Activated naive CD8-positive, alpha-beta T cell treated with anti-CD3 and anti-CD28 coated beads, Interleukin-2, amount 50 U/mL, for 24 hours (primary cell): ENCODE measurements at regions not wholly inside any gene's neighbourhood (a gene's known extent, or its start where the extent isn't known, plus 50 kb on each side); places are given as distances from the start of the nearest gene placed in this dataset.

Source experiments
- ATAC-seq: fragments of 150-1000 bp; cut with Tn5 transposase; one replicate; pipeline ENCODE4 v1.10.0; 2021
- DNase-seq: peaks from one replicate; pipeline ENCODE4 v3.0.0; 2021
- H3K27ac Mint-ChIP-seq: one replicate; pipeline ENCODE4 v1.8.0; 2021; ENCODE audit warnings: mild to moderate bottlenecking, mixed read lengths
- H3K27me3 Mint-ChIP-seq: one replicate; pipeline ENCODE4 v1.8.0; 2021; ENCODE audit warnings: mixed read lengths
- H3K36me3 Mint-ChIP-seq: one replicate; pipeline ENCODE4 v1.8.0; 2021; ENCODE audit warnings: low read depth, mixed read lengths
- H3K4me1 Mint-ChIP-seq: one replicate; pipeline ENCODE4 v1.8.0; 2021; ENCODE audit warnings: mixed read lengths
- H3K4me3 Mint-ChIP-seq: one replicate; pipeline ENCODE4 v1.8.0; 2021; ENCODE audit warnings: mild to moderate bottlenecking, moderate library complexity, mixed read lengths
- H3K9me3 Mint-ChIP-seq: one replicate; pipeline ENCODE4 v1.8.0; 2021; ENCODE audit warnings: mixed read lengths

- ATAC-seq (no peak), DNase-seq (no peak)
- no peaks in the 10 kb centered on the region for H3K27me3 Mint-ChIP-seq
- H3K27ac Mint-ChIP-seq = no peak overlapping the region
- H3K36me3 Mint-ChIP-seq = no peaks in the 10 kb centered on the region
- H3K9me3 Mint-ChIP-seq = peaks cover 8% of the 10 kb centered on the region
- no peaks in the 10 kb centered on the region for H3K4me1 Mint-ChIP-seq
- H3K4me3 Mint-ChIP-seq = no peak overlapping the region
Measured at GRCh38 chr17:69853541-69854224, 221.3 kb upstream of the KCNJ16 start.

- no peaks in the 10 kb centered on the region for H3K36me3 Mint-ChIP-seq
- H3K9me3 Mint-ChIP-seq = peaks cover 10% of the 10 kb centered on the region
- ATAC-seq = no peak
- H3K27me3 Mint-ChIP-seq = no peaks in the 10 kb centered on the region
- H3K27ac Mint-ChIP-seq = no peak overlapping the region
- DNase-seq = no peak
- H3K4me1 Mint-ChIP-seq = no peaks in the 10 kb centered on the region
- no peak overlapping the region for H3K4me3 Mint-ChIP-seq
Measured at GRCh38 chr17:69854225-69854780, 220.7 kb upstream of the KCNJ16 start.

DNA sequence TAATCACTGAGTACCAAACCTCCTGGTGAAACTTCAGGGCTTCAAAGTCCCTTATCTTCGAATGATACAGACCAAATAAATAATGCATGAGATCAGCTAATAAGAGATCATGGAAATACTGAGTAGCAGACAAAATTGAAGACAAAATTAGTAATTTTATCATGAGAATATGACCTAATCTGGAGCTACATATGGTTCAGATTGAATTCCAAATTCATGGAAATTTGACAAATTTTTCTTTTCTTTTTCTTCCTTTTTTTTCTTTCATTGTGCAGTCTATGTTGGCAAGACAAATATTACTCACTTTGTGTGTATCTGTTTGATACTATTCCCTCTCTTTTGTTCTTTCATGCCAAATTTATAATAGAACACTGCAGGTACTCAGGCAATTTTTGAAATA is 218.1 kb upstream of the KCNJ16 start:
- no peak for DNase-seq
- no peaks in the 10 kb centered on the region for H3K36me3 Mint-ChIP-seq

GRCh38 chr17:69857412-69857835 is 217.6 kb upstream of the KCNJ16 start:
- Mint-ChIP-seq H3K27me3 (no peaks in the 10 kb centered on the region), H3K9me3 (peaks cover 14% of the 10 kb centered on the region), H3K36me3 (no peaks in the 10 kb centered on the region), H3K4me1 (no peaks in the 10 kb centered on the region), H3K4me3 (no peak overlapping the region), H3K27ac (no peak overlapping the region)
- no peak for DNase-seq
- no peak for ATAC-seq

More for the DNA sequence above, 218.1 kb upstream of the KCNJ16 start:
- no peaks in the 10 kb centered on the region for H3K4me1 Mint-ChIP-seq
- no peak overlapping the region for H3K27ac Mint-ChIP-seq
- peaks cover 14% of the 10 kb centered on the region for H3K9me3 Mint-ChIP-seq
- no peaks in the 10 kb centered on the region for H3K27me3 Mint-ChIP-seq
- ATAC-seq = no peak
- no peak overlapping the region for H3K4me3 Mint-ChIP-seq

GRCh38 chr17:69858460-69858859 is 216.6 kb upstream of the KCNJ16 start:
- DNase-seq (no peak), ATAC-seq (no peak)
- Mint-ChIP-seq H3K27me3 (no peaks in the 10 kb centered on the region), H3K9me3 (peaks cover 14% of the 10 kb centered on the region), H3K27ac (no peak overlapping the region), H3K4me1 (no peaks in the 10 kb centered on the region), H3K4me3 (no peak overlapping the region), H3K36me3 (no peaks in the 10 kb centered on the region)

GRCh38 chr17:69860142-69860680 is 214.8 kb upstream of the KCNJ16 start:
- no peak for ATAC-seq

GRCh38 chr17:69864462-69864861 is 210.6 kb upstream of the KCNJ16 start:
- ATAC-seq = no peak
- no peak for DNase-seq
- Mint-ChIP-seq H3K27me3 (no peaks in the 10 kb centered on the region), H3K36me3 (no peaks in the 10 kb centered on the region), H3K4me3 (no peak overlapping the region), H3K4me1 (no peaks in the 10 kb centered on the region), H3K9me3 (peaks cover 7% of the 10 kb centered on the region), H3K27ac (no peak overlapping the region)

More at GRCh38 chr17:69860142-69860680, 214.8 kb upstream of the KCNJ16 start:
- no peaks in the 10 kb centered on the region for H3K36me3 Mint-ChIP-seq
- DNase-seq = no peak
- H3K4me3 Mint-ChIP-seq = no peak overlapping the region
- no peaks in the 10 kb centered on the region for H3K27me3 Mint-ChIP-seq
- H3K27ac Mint-ChIP-seq = no peak overlapping the region
- peaks cover 14% of the 10 kb centered on the region for H3K9me3 Mint-ChIP-seq
- no peaks in the 10 kb centered on the region for H3K4me1 Mint-ChIP-seq

DNA sequence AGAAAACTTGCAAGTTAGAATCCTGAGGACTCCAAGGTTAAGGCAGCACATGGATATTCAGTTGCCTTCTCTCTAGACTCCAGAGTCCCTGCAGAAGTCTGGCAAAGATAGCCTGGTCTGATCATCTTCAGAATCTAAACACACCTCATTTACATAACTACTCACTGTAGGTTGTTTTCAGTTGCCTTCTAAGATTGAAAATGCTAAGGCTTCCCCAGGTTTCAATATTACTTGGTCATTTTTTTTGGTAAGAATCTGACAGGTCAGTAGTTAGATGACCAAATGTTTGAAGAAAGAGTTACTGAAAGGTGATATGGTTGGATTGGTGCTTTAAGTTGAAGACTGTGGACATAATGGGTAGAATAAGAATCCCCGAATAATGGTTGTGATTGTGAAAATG is 205.4 kb upstream of the KCNJ16 start:
- H3K4me1 Mint-ChIP-seq = no peaks in the 10 kb centered on the region
- H3K27me3 Mint-ChIP-seq = no peaks in the 10 kb centered on the region
- no peak for ATAC-seq
- DNase-seq = no peak
- no peak overlapping the region for H3K4me3 Mint-ChIP-seq
- no peak overlapping the region for H3K27ac Mint-ChIP-seq
- H3K36me3 Mint-ChIP-seq = no peaks in the 10 kb centered on the region
- H3K9me3 Mint-ChIP-seq = peaks cover 7% of the 10 kb centered on the region

GRCh38 chr17:69870091-69870530 is 204.9 kb upstream of the KCNJ16 start:
- ATAC-seq = no peak
- H3K9me3 Mint-ChIP-seq = peaks cover 7% of the 10 kb centered on the region
- no peak overlapping the region for H3K27ac Mint-ChIP-seq
- no peak for DNase-seq
- H3K4me1 Mint-ChIP-seq = no peaks in the 10 kb centered on the region
- no peaks in the 10 kb centered on the region for H3K27me3 Mint-ChIP-seq
- no peak overlapping the region for H3K4me3 Mint-ChIP-seq
- H3K36me3 Mint-ChIP-seq = no peaks in the 10 kb centered on the region

DNA sequence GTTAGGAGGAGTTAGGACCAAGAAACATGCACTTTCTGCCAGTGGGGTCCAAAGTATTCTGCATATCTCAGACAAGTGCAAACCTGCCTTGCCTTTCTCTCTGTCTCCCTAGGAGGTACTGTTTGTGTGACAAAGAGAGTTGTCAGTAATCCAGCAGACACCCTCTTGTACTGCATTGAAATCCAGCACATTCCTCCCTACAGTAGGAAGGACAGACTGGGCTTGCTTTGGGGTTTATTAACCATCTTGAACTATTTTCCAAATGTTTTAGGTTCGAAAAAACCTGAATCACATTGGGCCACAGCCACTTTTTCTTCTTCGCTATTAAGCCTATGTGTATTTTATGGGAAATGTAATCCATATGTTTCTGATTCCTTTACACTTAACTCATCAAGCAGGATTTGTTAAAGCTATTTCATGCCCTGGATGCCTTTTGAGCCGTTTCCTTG is 204.2 kb upstream of the KCNJ16 start:
- ATAC-seq = no peak
- no peak overlapping the region for H3K27ac Mint-ChIP-seq
- H3K4me3 Mint-ChIP-seq = no peak overlapping the region
- peaks cover 7% of the 10 kb centered on the region for H3K9me3 Mint-ChIP-seq
- DNase-seq = no peak
- H3K36me3 Mint-ChIP-seq = no peaks in the 10 kb centered on the region
- no peaks in the 10 kb centered on the region for H3K4me1 Mint-ChIP-seq
- no peaks in the 10 kb centered on the region for H3K27me3 Mint-ChIP-seq

DNA sequence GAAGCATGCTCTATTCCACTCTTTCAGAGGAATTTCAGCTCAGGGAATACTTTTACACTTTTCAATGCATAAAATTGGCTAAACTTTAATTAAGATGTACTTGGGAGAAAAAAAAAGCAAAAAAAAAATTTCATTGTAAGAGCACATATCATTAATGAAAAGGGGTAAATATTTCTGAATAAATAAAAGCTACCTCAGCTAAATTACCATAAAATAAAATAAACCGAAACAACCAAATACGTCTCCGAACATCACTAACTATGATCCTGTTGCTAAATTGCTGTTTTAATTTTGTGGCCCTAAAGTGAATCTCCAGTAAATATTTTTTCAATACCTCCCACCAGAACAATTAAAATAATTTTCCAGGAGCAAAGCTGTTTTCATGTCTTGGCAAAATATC is 203.7 kb upstream of the KCNJ16 start:
- Mint-ChIP-seq H3K36me3 (no peaks in the 10 kb centered on the region), H3K4me3 (no peak overlapping the region), H3K9me3 (peaks cover 7% of the 10 kb centered on the region), H3K27ac (no peak overlapping the region), H3K4me1 (no peaks in the 10 kb centered on the region), H3K27me3 (no peaks in the 10 kb centered on the region)
- DNase-seq (no peak), ATAC-seq (no peak)

GRCh38 chr17:69872675-69873262 is 202.3 kb upstream of the KCNJ16 start:
- no peaks in the 10 kb centered on the region for H3K27me3 Mint-ChIP-seq
- peaks cover 7% of the 10 kb centered on the region for H3K9me3 Mint-ChIP-seq
- no peak overlapping the region for H3K4me3 Mint-ChIP-seq
- H3K36me3 Mint-ChIP-seq = no peaks in the 10 kb centered on the region
- DNase-seq (no peak), ATAC-seq (no peak)
- no peaks in the 10 kb centered on the region for H3K4me1 Mint-ChIP-seq
- no peak overlapping the region for H3K27ac Mint-ChIP-seq

DNA sequence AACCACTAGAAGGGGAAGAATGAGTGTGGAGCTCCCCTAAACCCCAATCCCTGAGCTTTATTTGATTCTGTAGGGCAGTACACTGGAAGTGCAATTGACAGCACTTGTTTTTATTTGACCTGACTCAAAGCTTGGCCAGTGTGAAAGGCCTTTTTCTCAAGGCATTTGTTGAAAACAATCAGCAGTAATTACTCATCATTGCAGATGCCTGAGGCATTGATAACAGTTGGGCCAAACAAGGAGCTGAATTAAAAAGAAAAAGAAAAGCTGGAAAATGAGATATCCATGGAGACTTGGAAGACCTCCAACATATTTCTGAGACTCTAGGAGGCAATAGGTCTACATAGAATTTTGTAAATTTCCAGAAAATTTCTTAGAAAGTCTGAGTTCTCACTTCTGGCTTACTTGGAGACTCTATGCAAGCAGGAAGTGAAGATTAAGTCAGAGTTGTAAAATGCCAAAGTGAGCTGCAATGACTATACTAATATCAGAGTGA is 200.8 kb upstream of the KCNJ16 start:
- Mint-ChIP-seq H3K9me3 (peaks cover 7% of the 10 kb centered on the region), H3K4me1 (no peaks in the 10 kb centered on the region), H3K36me3 (no peaks in the 10 kb centered on the region), H3K27me3 (no peaks in the 10 kb centered on the region), H3K27ac (no peak overlapping the region), H3K4me3 (no peak overlapping the region)
- ATAC-seq = no peak
- no peak for DNase-seq

- ATAC-seq (no peak), DNase-seq (no peak)
- Mint-ChIP-seq H3K27me3 (no peaks in the 10 kb centered on the region), H3K27ac (no peak overlapping the region), H3K4me1 (no peaks in the 10 kb centered on the region), H3K9me3 (peaks cover 5% of the 10 kb centered on the region), H3K36me3 (no peaks in the 10 kb centered on the region), H3K4me3 (no peak overlapping the region)
Measured at GRCh38 chr17:69876757-69877156, 198.3 kb upstream of the KCNJ16 start.

DNA sequence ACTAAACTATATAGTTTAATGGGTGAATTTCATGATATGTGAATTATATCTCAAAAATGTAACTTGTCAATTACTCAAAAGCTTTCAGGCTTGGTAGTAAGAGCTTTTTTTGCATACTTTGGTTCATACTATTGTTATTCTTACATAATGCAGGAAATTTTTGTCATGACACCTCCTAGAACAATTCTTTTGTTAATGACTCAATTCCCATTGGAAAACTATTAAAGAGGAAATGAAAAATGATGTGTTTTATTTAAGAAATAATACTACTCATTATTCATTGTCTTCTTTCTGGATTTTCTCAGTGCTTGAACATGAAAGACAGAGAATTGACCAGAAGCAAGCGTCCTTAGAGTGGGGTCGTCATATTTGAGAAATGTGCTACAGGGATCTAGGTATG is 196.4 kb upstream of the KCNJ16 start:
- no peaks in the 10 kb centered on the region for H3K4me1 Mint-ChIP-seq
- H3K27ac Mint-ChIP-seq = no peak overlapping the region
- DNase-seq (no peak), ATAC-seq (no peak)
- H3K27me3 Mint-ChIP-seq = no peaks in the 10 kb centered on the region
- H3K9me3 Mint-ChIP-seq = no peaks in the 10 kb centered on the region
- H3K4me3 Mint-ChIP-seq = no peak overlapping the region
- H3K36me3 Mint-ChIP-seq = no peaks in the 10 kb centered on the region
